Stimulated activated CD4-positive, alpha-beta T cell treated with anti-CD3 and anti-CD28 coated beads, Interleukin-15, amount 100 ng/mL, for 48 hours (primary cell): ENCODE measurements at regions not wholly inside any gene's neighbourhood (a gene's known extent, or its start where the extent isn't known, plus 50 kb on each side); places are given as distances from the start of the nearest gene placed in this dataset.
"Not testable (repeated sequence)": the region's sequence is repeated elsewhere in the genome, so short reads cannot be mapped to it uniquely, and the experiment has no call there.

Experiments
- DNase-seq, 2 donors: peaks; one replicate each; pipeline ENCODE4 v3.0.0-alpha.2; 2020; ENCODE audit warnings: low read depth in 2 of 2

DNA sequence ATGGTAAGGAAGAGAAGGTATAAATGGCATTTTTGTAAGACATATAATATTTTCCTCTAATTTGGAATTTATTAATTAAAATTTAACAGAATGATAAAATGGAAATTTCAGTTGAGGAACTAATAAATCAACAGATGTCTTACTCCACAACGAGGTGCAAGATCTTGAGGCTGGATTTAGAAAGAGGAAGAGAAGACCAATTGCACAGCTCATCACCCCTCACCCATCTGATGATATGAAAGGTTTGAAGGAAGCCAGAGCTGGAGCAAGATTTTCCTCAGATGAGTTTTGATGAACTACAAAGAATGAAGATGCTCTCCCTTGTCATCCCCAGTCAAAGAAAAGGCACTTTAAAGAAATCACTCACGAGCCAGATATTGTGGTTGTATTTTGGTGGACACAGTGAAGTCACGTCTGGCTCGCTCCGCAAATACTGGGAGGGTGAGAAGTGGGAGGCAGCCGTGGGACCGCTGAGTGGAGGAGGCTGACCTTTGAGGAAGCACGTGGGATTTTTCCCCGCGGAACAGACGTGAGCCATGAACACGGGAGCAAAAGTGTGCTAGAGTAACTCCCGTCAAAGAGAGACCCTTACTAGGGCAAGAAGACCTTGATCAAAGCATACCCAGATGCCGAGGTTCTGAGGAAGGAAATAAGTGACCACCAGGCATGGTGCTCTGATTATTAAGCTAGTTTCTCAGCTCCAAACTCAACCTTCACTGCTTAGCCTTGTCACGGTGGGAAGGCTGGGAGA, 511.4 kb downstream of the RNF144A start:
- DNase-seq: no peak

- DNase-seq: no peak
These were observed 512.5 kb downstream of the RNF144A start for GRCh38 chr2:7429733-7430132.

DNA sequence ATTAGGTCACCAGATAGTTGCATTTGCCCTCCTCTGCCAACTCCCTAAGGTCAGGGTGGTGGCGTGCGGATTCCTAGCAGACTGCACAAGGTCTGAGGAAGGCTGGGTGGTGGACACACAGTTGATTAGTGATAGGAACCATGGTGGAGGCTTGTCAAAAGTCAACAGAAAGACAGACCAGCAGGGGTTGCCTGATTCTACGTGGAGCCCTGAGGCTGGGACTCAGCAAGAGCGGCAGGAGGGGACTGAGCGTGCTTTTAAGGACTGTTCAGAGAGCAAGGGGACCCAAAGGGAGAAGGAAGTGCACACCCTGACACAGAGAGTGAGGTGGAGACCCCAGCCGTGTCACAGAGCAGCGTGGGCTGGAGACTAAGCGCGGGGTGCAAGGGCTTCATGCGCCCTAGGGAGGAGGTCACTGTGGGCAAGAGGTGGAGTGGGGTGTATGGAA, 513.2 kb downstream of the RNF144A start:
- no peak for DNase-seq

DNA sequence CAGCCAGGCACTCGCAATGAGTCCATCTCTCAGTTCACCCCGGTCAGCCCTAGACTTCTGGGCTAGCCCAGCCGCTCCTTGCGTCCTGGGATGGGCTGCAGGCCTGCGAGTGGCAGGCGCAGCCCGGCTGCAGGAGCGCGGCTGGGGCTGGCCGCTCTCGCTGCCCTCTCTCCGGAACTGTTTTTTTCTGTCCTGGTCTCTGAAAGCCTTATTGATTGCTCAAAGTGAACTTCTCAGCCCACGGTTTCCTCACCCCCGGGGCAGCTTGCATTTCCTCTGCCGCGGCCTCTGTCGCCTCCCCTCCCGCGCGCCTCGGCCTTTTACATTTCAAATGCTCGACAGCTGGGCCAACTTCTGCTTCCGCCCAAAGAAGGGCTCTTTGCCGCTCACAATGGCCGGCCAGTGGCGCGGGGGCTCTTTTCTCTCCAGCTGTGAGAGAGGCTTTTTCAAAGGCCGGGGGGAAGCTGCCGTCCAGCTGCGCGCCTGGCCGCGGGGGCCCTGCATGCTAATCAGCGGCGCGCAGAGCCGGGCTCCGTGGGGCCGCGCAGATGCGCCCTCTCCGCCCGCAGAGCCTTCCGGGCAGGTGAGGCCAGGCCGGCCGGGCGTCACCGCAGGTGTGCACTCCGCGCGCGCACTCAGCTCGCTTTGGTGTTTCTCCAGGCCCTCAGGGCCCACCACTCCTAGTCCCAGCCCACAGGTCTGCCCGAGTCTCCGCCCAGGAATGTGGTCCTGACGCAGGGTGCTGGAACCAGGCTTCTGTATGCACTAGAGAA, 513.8 kb downstream of the RNF144A start:
- peak in 1 of 2 donors; percentile 54 for DNase-seq

DNA sequence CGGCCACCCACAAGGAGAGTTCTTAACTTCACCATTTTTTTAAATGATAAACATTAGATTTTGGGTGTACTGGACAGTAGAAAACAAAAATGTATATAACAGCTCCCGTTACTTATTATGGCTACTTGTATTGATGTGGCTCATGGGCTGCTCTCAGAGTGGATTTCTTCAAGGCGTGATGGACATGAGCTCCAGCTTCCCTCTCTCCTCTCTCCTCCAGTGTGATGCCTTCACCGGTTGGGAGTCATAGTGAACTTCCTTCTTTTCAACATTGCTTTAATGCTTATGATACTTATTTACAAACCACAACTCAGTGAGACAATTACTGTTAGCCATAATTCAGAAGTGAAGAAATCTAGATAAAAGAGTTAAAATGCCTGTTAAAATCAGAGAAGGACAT, 515.2 kb downstream of the RNF144A start:
- DNase-seq: no peak

GRCh38 chr2:7436096-7436906, 519.1 kb downstream of the RNF144A start:
- DNase-seq: no peak

GRCh38 chr2:7437141-7437540, 519.9 kb downstream of the RNF144A start:
- no peak for DNase-seq

- DNase-seq: no peak
These were observed 520.8 kb downstream of the RNF144A start for GRCh38 chr2:7437716-7438632.

DNA sequence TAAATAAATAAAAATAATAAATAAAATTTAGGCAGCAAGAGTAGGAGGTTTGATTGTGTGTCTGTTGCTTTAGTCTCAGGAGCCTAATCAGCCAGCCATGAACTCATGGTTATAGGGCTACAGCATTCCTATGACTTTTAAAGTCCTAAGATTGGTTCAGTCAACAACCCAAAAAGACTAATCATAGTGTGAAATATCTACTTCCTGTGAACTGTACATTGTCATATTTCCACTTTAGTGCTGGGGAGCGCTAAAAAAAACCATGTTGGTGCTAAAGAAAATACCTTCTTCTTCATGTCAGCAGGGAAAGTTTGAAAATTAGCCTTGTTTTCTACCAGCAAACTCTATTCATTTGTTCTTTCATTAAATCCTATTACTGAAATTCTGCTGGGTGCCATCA, 521.6 kb downstream of the RNF144A start:
- DNase-seq: no peak

GRCh38 chr2:7440977-7441376, 523.8 kb downstream of the RNF144A start:
- DNase-seq: no peak

DNA sequence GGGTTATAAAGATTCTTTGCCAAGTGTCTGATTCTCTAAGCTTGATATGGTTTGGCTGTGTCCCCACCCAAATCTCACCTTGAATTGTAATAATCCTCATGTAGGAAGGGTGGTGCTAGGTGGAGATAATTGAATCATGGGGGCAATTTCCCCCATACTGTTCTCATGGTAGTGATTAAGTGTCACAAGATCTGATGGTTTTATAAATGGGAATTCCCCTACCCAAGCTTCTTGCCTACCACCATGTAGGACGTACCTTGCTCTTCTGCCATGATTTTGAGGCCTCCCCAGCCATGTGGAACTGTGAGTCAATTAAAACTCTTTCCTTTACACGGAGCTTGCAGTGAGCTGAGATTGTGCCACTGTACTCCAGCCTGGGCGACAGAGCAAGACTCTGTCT, 524.6 kb downstream of the RNF144A start:
- not testable (repeated sequence) for DNase-seq

GRCh38 chr2:7444626-7445025, 527.4 kb downstream of the RNF144A start:
- DNase-seq: no peak

DNA sequence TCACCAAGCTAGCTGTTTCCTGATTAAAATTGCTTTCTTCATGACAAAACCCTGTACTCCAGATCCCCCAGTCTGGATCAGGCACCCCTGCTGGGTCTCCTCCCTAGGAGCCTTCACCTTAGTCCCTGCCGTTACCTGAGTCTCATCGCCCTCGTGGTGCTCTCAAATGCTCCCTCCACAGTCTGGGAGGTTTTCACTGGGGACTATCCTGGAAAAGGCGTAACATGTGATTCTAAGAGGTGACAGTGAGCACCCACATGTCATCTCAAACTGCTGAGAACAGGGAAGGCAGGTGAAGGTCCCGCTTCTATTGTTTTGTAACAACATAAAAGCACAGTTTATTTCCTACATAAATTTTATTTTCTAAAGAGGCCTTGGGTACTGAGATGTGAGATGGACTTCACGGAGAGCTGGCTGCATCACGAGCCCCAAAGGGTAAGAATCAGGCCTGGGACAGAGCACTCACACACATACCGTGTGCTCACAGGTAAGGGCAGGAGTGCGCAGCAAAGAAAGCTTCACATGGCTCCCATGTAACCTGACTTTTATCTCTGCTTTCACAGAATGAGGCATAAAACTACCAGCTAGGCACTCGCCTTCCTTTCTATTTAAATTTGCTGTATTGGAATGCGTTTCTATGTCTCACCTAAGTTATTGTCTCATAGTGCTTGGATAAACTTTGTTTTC, 531.5 kb downstream of the RNF144A start:
- no peak for DNase-seq

GRCh38 chr2:7449298-7449697, 532.1 kb downstream of the RNF144A start:
- no peak for DNase-seq

DNA sequence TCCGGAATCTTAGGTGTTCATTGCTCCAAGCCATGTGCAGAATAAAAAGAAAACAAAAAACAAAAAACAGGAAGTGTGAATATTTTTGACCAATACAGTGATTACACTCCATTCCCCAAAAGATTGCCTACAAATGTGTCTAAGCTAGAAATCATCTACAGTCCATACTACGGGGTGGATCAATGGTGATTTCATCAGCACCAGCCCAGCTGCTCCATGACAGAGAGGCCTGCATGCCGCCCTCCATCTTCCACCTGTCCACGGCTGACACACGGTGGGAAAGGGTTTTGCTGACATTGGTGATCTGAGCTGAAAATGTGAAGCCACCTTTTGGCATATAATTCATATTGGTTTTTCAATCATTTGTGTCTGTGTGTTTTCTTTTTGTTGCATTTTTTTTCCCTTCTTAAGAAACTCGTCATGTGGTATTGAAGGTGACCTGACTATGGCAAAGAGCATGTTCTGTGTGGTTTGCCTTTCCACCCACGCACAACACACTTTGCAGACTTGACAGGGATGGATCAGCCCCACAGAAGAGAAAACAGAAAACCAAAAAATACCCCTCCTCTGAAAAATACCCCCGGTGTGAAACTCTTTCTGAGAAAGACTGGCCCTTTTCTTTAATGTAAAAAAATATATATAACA, 533.1 kb downstream of the RNF144A start:
- peak; percentile 60 to 64 for DNase-seq

DNA sequence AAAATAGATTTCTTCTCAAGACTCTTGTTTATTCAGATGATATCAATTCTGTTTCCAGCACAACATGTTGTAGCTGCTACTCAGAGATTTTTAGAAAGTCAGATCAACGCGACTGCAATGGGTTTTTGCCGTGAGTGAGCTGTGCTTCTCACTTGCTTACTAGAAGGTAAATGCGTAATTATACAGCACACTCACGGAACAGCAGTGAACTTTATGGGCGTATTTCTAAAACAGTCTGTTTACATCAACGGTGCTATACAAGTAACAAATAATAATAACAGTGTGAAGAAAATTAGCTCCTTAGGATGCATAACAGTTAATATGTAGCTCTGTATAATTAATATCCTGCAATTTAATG, 533.6 kb downstream of the RNF144A start:
- no peak for DNase-seq

- DNase-seq: no peak
These were observed 535.1 kb downstream of the RNF144A start for GRCh38 chr2:7452110-7452876.

GRCh38 chr2:7454592-7454991, 537.4 kb downstream of the RNF144A start:
- DNase-seq: no peak

- no peak for DNase-seq
These were observed 539.5 kb downstream of the RNF144A start for GRCh38 chr2:7456762-7457161.
